Fibroblast of villous mesenchyme (primary cell): ENCODE measurements at regions not wholly inside any gene's neighbourhood (a gene's known extent, or its start where the extent isn't known, plus 50 kb on each side); places are given as distances from the start of the nearest gene placed in this dataset.

Source experiments
- DNase-seq: peaks from one replicate; pipeline ENCODE4 v3.0.0-alpha.2; 2010; ENCODE audit warnings: low read depth
- H3K4me3 ChIP-seq: 2 replicates; pipeline ENCODE4 v1.5.1; 2011; ENCODE audit warnings: low read depth, mild to moderate bottlenecking, low read length
- TF ChIP-seq, protein P1 (sequence below): IDR thresholded peaks from 2 replicates; pipeline ENCODE4 v1.5.1; 2012; ENCODE audit warnings: low read depth, mild to moderate bottlenecking, low read length; ENCODE audit not compliant: insufficient read depth

GRCh38 chr6:9942131-9942530 lies 472.7 kb downstream of the TFAP2A start:
- no peak overlapping the region for H3K4me3 ChIP-seq
- no peak for DNase-seq
- TF ChIP-seq, protein P1, sequence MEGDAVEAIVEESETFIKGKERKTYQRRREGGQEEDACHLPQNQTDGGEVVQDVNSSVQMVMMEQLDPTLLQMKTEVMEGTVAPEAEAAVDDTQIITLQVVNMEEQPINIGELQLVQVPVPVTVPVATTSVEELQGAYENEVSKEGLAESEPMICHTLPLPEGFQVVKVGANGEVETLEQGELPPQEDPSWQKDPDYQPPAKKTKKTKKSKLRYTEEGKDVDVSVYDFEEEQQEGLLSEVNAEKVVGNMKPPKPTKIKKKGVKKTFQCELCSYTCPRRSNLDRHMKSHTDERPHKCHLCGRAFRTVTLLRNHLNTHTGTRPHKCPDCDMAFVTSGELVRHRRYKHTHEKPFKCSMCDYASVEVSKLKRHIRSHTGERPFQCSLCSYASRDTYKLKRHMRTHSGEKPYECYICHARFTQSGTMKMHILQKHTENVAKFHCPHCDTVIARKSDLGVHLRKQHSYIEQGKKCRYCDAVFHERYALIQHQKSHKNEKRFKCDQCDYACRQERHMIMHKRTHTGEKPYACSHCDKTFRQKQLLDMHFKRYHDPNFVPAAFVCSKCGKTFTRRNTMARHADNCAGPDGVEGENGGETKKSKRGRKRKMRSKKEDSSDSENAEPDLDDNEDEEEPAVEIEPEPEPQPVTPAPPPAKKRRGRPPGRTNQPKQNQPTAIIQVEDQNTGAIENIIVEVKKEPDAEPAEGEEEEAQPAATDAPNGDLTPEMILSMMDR: no peak

GRCh38 chr6:9938801-9939200 lies 476.1 kb downstream of the TFAP2A start:
- no peak overlapping the region for H3K4me3 ChIP-seq
- no peak for DNase-seq
- TF ChIP-seq, protein P1: no peak

DNA sequence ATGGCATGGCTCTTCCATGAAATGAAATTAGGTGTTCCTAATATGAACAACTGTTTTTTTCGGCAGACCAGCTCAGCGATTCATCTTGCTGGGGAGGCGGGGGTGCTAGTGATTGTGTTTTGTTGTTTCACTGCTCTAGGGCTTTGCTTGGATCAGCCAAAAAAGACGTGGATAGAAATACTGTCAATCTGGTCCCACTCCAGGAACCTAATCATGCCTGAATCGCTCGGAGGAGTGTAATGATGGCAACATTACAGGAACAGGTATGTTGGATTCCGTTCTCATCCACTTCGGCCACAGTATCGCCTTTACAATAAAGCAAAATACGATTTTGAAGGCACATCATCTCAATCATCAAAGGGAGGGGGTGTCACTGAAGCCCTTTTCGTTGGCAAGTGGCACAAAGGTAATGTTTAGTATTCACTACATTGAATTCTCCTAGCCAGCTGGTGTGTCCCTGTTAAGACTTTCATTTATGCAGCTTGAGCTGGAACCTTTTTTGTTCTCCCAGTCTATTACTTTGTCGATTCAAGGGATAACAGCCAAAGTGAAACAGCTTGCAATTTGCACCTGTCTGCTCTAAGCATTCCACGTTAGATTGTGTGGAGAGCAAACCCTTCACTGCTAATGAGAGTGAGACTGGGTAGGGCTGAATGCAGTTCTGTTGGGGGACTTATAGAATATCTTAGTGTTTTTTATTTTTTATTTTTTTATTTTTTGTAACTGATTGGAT lies 477.7 kb downstream of the TFAP2A start:
- DNase-seq: no peak
- H3K4me3 ChIP-seq: no peak overlapping the region
- TF ChIP-seq, protein P1: no peak

- TF ChIP-seq, protein P1: no peak
- no peak overlapping the region for H3K4me3 ChIP-seq
- DNase-seq: no peak
Observed at GRCh38 chr6:9936551-9936950, 478.3 kb downstream of the TFAP2A start.

GRCh38 chr6:9933677-9934076 lies 481.2 kb downstream of the TFAP2A start:
- H3K4me3 ChIP-seq: no peak overlapping the region
- no peak for DNase-seq
- TF ChIP-seq, protein P1: no peak

- TF ChIP-seq, protein P1: no peak
- DNase-seq: no peak
Observed at GRCh38 chr6:9927275-9927674, 487.6 kb downstream of the TFAP2A start.

GRCh38 chr6:9924971-9925370 lies 489.9 kb downstream of the TFAP2A start:
- no peak overlapping the region for H3K4me3 ChIP-seq
- TF ChIP-seq, protein P1: no peak
- no peak for DNase-seq

More at GRCh38 chr6:9927275-9927674, 487.6 kb downstream of the TFAP2A start:
- H3K4me3 ChIP-seq: no peak overlapping the region
